ENCODE measurements at regions not wholly inside any gene's neighbourhood (a gene's known extent, or its start where the extent isn't known, plus 50 kb on each side); places are given as distances from the start of the nearest gene placed in this dataset.
"Not testable (repeated sequence)": the region's sequence is repeated elsewhere in the genome, so short reads cannot be mapped to it uniquely, and the experiment has no call there.

DNA sequence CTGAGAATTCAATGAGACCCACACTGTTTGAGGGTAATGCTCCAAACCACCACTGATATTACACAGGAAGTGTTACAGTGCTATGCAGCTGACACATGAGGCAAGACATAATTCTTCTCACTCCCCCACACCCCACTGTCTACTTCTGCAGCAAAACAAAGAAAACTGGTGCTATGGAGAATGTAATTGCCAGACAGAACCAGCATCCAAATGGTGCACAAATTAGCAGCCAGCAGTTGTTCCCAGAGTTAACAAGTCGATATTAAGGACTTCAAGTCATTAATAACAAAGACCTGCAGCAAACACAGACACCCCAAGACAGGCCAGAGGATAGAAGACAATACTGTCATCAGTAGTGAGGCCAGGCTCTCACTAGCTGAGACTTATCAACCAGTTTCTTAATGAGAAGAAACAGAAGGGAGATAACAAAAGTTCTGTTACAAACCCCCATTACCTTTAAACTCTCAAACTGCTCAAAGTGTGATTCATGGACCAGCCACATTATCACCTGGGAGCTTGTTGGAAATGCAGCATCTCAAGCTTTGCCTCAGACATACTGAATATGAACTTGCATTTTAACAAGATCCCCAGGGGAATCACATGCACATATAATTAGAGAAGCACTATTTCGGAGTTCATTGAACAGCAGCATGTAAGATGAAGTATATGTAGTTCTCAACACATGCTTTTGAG, 58.7 kb upstream of the FNDC3B start:
- DNase-seq (ENCODE audit: low read depth in 2 of 2): no peak

DNA sequence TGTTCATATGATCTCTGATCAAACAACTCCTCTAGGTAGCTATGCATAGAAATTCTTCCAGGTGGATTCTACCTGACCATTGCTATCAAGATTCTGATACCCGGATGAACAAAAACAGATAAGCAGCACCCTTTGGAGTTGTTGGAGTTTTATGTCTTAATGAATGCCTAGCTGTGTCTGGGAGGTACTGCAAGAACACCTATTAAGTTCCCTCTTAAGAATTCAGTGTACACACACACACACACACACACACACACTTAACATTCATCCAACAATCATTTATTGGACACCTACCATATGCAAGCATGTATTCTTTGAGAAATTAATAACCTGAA, 58.1 kb upstream of the FNDC3B start:
- no peak for DNase-seq (ENCODE audit: low read depth in 2 of 2)

DNA sequence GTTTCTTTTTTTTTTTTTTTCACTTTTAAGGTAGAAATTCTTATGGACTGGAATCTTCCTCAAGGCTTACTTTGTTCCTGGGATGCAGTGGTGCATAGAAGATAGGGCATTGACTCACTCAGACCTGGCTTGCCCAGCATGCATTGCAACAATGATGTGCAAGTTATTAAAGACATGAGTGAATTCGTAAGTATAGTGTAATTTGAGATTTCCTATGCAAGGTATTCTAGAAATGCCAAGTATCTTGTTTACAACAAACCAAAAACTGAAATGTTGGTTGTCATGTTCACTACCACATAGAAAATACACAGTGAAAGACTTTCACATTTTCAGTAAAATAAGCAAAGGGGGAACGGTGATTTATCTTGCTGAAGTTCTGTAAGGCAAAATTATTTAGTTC, 56.5 kb upstream of the FNDC3B start:
- DNase-seq (ENCODE audit: low read depth in 2 of 2): peak in 1 of 2 experiments; percentile 45

DNA sequence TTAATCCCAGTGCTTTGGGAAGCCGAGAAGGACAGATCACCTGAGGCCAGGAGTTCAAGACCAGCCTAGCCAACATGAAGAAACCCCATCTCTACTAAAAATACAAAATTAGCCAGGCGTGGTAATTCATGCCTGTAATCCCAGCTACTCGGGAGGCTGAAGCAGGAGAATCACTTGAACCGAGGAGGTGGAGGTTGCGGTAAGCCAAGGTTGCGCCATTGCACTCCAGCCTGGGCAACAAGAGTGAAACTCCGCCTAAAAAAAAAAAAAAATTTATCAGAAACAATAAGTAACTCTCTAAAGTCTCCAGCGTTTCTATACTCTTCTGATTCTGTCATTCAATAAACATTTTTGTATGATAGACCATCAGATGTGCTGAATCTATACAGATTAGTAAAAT, 55.7 kb upstream of the FNDC3B start:
- not testable (repeated sequence) for DNase-seq (ENCODE audit: low read depth in 2 of 2)

DNA sequence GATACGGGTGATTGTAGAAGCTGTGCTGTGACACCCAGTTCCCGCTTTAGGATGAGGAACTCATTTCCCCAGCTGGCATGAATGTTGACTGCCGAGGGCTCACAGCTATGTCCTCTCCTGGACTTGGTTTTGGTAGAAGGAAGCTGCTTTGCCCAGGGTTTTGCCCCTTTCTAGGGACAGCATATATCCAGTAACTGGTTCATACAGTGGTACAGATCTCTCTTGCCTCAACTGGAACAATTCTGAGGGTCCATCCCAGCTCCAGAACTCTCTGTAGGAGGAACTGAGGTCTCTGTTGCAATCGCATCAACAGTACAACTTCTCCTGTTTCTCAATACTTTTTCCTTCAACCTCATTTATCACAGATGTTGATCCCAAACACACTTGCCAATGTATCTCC, 54.5 kb upstream of the FNDC3B start:
- DNase-seq (ENCODE audit: low read depth in 2 of 2): no peak

DNA sequence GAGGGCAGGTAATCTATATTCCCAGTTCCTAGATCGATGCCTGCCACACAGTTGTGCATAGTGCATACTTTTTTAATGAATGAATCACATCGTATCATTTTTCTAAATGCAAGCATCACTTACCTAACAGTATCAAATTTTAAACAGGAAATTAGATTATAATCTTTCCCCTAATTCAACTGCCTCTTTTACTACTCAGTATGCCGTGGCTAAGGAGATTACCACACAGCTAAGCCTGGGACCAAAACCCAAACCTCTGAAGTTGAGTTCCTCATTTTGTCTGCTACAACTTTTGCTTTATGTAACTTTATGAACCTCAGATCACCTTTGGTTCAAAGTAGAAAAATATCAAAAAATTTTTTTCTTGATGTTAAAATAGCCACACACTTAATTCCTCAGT, 53.2 kb upstream of the FNDC3B start:
- no peak for DNase-seq (ENCODE audit: low read depth in 2 of 2)

DNA sequence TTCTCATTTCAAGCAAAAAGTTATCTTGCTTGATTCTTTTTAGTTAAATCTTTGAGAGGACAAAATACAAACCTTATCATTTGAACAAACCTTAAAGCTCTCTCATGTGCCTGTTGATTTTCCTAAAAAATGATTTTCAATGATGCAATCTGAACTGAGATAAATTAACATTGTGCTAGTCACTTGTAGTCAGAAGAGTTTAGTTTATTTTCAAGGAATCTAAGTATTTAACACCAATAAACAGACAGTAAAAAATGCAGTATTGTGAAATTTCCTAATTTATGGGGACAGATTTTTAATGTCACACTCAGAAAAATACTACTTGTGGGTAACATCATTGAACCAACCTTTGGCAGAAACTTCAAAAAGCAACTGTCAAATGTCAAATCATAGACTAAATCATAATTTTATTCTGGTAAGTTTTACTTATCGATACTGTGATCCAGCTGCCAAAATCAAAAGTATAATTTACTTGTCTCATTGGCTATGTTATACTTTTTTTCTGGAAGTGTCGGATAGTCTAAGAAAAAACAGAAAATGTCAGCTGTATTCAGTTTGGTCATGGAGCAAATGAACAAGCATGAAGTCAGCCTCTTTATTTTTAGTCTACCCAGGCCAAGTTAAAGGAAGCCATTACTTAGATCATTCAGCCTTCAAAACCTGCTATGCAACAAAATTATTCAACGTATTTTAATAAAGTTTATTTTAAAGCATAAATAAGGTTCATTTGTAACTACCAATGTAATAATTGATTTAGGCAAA, 52.4 kb upstream of the FNDC3B start:
- DNase-seq (ENCODE audit: low read depth in 2 of 2): no peak
